MM.1S (cell line): ENCODE measurements at regions not wholly inside any gene's neighbourhood (a gene's known extent, or its start where the extent isn't known, plus 50 kb on each side); places are given as distances from the start of the nearest gene placed in this dataset.

ENCODE experiments used
- DNase-seq: peaks from one replicate; pipeline ENCODE4 v3.0.0-alpha.2; 2015
- H2AFZ ChIP-seq: fragments of 300-600 bp; sonication (generic); 2 replicates; pipeline ENCODE4 v1.6.0; 2016; ENCODE audit warnings: antibody characterized with exemption, low read length
- H3F3A ChIP-seq: fragments of 300-600 bp; sonication (generic); 2 replicates; pipeline ENCODE4 v1.6.1; 2016; ENCODE audit warnings: mild to moderate bottlenecking, antibody characterized with exemption, low read length, moderate library complexity, mixed read lengths; ENCODE audit not compliant: insufficient read depth
- H3K27ac ChIP-seq: fragments of 300-600 bp; sonication (generic); 2 replicates; pipeline ENCODE4 v1.5.1; 2016; ENCODE audit warnings: mild to moderate bottlenecking, low read length
- H3K27me3 ChIP-seq: fragments of 300-600 bp; sonication (generic); replicated peaks from 2 replicates; pipeline ENCODE4 v1.6.0; 2016; ENCODE audit warnings: low read length; ENCODE audit not compliant: insufficient read depth
- H3K36me3 ChIP-seq: fragments of 300-600 bp; sonication (generic); replicated peaks from 2 replicates; pipeline ENCODE4 v1.6.1; 2016; ENCODE audit warnings: mild to moderate bottlenecking, low read length, mixed read lengths; ENCODE audit not compliant: insufficient read depth
- H3K4me1 ChIP-seq: fragments of 300-600 bp; sonication (generic); 2 replicates; pipeline ENCODE4 v1.6.1; 2016; ENCODE audit warnings: low read length, mixed read lengths
- H3K4me2 ChIP-seq: fragments of 300-600 bp; sonication (generic); 2 replicates; pipeline ENCODE4 v1.6.0; 2016; ENCODE audit warnings: low read depth, low read length
- H3K4me3 ChIP-seq: fragments of 300-600 bp; sonication (generic); 2 replicates; pipeline ENCODE4 v1.5.1; 2016; ENCODE audit warnings: low read length, mixed read lengths
- H3K79me2 ChIP-seq: fragments of 300-600 bp; sonication (generic); 2 replicates; pipeline ENCODE4 v1.6.1; 2016; ENCODE audit warnings: mixed run types, low read length, mixed read lengths
- H3K9ac ChIP-seq: fragments of 300-600 bp; sonication (generic); 2 replicates; pipeline ENCODE4 v1.6.1; 2016; ENCODE audit warnings: low read length, mixed read lengths
- H3K9me2 ChIP-seq: fragments of 300-600 bp; sonication (generic); replicated peaks from 2 replicates; pipeline ENCODE4 v1.6.1; 2016; ENCODE audit warnings: mild to moderate bottlenecking, low read length, mixed read lengths; ENCODE audit not compliant: insufficient read depth
- H3K9me3 ChIP-seq: fragments of 300-600 bp; sonication (generic); replicated peaks from 2 replicates; pipeline ENCODE4 v1.6.1; 2016; ENCODE audit warnings: mild to moderate bottlenecking, low read length, mixed read lengths; ENCODE audit not compliant: insufficient read depth
- H4K20me1 ChIP-seq: fragments of 300-600 bp; sonication (generic); 2 replicates; pipeline ENCODE4 v1.6.1; 2016; ENCODE audit warnings: mild to moderate bottlenecking, low read length, moderate library complexity, mixed read lengths; ENCODE audit not compliant: insufficient read depth
- EZH2 ChIP-seq: fragments of 300-600 bp; sonication (generic); optimal IDR thresholded peaks from 2 replicates; pipeline ENCODE3; 2017; ENCODE audit warnings: low read depth, mild to moderate bottlenecking, antibody characterized with exemption, low read length, mixed read lengths
- EZH2phosphoT487 ChIP-seq: fragments of 300-600 bp; sonication (generic); IDR thresholded peaks from 2 replicates; pipeline ENCODE4 v1.6.1; 2018; ENCODE audit warnings: antibody characterized with exemption, low read length
- TF ChIP-seq, protein P1 (sequence below): fragments of 300-600 bp; sonication (generic); IDR thresholded peaks from 2 replicates; pipeline ENCODE4 v1.5.1; 2016; ENCODE audit warnings: antibody characterized with exemption, low read length, mixed read lengths

DNA sequence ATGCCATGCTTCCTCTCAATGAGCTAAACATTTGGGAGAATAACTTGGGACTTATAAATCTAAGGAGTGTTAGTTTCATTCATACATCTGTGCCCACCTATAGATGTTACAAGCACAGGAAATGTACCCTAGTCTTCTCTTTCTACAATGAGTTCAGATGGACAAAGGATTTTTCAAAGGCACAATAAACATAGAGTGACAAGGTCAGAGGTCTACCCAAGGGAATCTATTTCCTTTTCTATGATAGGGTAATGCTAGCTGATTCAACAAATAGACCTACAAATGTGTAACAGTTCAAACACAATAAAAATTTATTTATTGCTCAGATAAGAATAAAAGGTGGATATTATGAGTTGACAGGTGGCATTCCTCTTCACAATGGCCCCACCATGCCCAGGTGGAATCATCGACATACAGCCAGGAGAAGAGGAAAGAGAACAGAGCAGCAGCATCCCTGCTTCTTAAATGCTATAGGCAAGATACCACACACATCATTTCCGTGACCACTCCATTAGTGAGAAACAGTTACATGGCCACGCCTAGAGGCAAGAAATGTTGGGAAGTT is 421.8 kb downstream of the HNRNPD start:
- no peak for TF ChIP-seq EZH2phosphoT487
- TF ChIP-seq, protein P1, sequence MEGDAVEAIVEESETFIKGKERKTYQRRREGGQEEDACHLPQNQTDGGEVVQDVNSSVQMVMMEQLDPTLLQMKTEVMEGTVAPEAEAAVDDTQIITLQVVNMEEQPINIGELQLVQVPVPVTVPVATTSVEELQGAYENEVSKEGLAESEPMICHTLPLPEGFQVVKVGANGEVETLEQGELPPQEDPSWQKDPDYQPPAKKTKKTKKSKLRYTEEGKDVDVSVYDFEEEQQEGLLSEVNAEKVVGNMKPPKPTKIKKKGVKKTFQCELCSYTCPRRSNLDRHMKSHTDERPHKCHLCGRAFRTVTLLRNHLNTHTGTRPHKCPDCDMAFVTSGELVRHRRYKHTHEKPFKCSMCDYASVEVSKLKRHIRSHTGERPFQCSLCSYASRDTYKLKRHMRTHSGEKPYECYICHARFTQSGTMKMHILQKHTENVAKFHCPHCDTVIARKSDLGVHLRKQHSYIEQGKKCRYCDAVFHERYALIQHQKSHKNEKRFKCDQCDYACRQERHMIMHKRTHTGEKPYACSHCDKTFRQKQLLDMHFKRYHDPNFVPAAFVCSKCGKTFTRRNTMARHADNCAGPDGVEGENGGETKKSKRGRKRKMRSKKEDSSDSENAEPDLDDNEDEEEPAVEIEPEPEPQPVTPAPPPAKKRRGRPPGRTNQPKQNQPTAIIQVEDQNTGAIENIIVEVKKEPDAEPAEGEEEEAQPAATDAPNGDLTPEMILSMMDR, result no peak
- no peak for TF ChIP-seq EZH2
- Histone ChIP-seq H3K9ac (no peak overlapping the region), H3K4me2 (no peak overlapping the region), H2AFZ (no peak overlapping the region), H3K27ac (no peak overlapping the region), H3K36me3 (no peaks in the 10 kb centered on the region), H3K9me2 (no peaks in the 10 kb centered on the region), H3F3A (no peaks in the 10 kb centered on the region), H4K20me1 (no peaks in the 10 kb centered on the region), H3K9me3 (no peaks in the 10 kb centered on the region), H3K79me2 (no peaks in the 10 kb centered on the region), H3K27me3 (no peaks in the 10 kb centered on the region), H3K4me1 (no peaks in the 10 kb centered on the region), H3K4me3 (no peak overlapping the region)
- DNase-seq, result no peak

DNA sequence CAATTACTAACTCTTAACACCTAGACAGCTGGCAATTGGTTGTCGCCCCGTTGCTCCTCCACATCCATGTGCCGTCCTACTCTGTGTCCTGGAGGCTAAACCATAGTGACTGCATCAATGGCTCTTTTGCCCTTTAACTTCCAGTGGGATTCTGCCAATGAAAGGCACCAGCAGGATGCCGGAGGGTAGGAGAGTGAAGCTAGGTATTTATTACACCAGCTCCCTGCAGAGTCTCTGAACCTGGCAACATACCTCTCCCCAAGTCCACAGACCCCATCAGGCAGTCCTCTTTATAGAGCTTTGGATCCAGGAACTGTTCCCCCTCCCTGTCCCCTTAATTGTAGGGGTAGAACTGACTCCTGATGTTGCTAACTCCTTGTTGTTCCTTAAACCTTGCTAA is 426.8 kb downstream of the HNRNPD start:
- Histone ChIP-seq H3K36me3 (no peaks in the 10 kb centered on the region), H3K4me3 (no peak overlapping the region)

DNA sequence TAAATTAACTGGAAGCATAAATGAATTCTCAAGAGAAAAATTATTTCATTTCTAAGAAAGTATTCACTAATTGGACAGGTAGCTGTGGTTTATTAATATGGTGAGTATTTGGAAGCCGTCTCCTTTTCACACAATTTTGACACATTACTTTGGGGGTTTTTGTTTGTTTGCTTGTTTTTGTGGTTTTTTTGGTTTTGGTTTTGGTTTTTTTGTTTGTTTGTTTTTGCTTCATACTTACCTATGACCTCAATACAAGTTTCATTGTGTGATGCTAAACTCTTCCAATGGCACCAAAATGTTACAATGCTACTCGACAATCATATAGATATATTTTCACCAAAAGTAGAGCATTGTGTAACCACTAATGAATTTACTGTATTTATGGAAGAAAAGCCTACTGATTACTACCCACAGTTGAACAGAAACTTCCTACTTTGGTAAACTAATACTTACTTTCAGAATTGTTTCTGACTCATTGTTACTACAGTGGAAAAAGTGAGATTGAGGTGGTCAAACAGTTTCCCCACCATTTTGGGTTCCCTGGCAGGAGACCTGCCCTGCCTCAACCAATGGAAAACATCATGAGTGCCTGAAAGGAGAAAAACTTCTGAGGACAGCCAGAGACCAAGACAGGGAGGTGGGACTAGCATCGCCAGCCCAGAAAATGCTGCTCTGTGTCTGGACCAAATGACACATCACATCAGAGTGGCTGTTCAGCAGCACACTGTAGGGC is 443.1 kb downstream of the HNRNPD start:
- no peaks in the 10 kb centered on the region for H3K9me3 ChIP-seq
- no peak overlapping the region for H2AFZ ChIP-seq
- no peak overlapping the region for H3K4me2 ChIP-seq
- H3K9me2 ChIP-seq, result no peaks in the 10 kb centered on the region
- H3K79me2 ChIP-seq, result no peaks in the 10 kb centered on the region
- no peak overlapping the region for H3K27ac ChIP-seq
- H3K9ac ChIP-seq, result no peak overlapping the region
- H4K20me1 ChIP-seq, result no peaks in the 10 kb centered on the region
- DNase-seq, result no peak
- no peak overlapping the region for H3K4me3 ChIP-seq
- TF ChIP-seq, protein P1, result no peak
- TF ChIP-seq EZH2 (no peak), EZH2phosphoT487 (no peak)
- no peaks in the 10 kb centered on the region for H3K36me3 ChIP-seq
- no peaks in the 10 kb centered on the region for H3F3A ChIP-seq
- H3K27me3 ChIP-seq, result no peaks in the 10 kb centered on the region
- H3K4me1 ChIP-seq, result no peaks in the 10 kb centered on the region

More for the DNA sequence above, 426.8 kb downstream of the HNRNPD start:
- Histone ChIP-seq H3K79me2 (no peaks in the 10 kb centered on the region), H3K9me3 (no peaks in the 10 kb centered on the region), H2AFZ (no peak overlapping the region), H3K9me2 (no peaks in the 10 kb centered on the region), H3K4me2 (no peak overlapping the region), H3K27ac (no peak overlapping the region), H3F3A (no peaks in the 10 kb centered on the region), H3K9ac (no peak overlapping the region), H4K20me1 (no peaks in the 10 kb centered on the region), H3K27me3 (no peaks in the 10 kb centered on the region), H3K4me1 (no peaks in the 10 kb centered on the region)
- TF ChIP-seq EZH2phosphoT487, result no peak
- TF ChIP-seq, protein P1, result no peak
- no peak for TF ChIP-seq EZH2
- DNase-seq, result no peak
